Activated T-helper 2 cell treated with anti-CD3 and anti-CD28 coated beads, Interferon-gamma antibody, Interleukin-2, Interleukin-4, amounts not matched to agents 10 μg/mL and 5 μg/mL and 100 μg/mL, durations not matched to agents 14 hours and 24 hours and 36 hours (primary cell): ENCODE measurements at regions not wholly inside any gene's neighbourhood (a gene's known extent, or its start where the extent isn't known, plus 50 kb on each side); places are given as distances from the start of the nearest gene placed in this dataset.

ENCODE experiments used
- DNase-seq: peaks from one replicate; pipeline ENCODE4 v3.0.0; 2021; ENCODE audit warnings: low spot score
- H3K27ac Mint-ChIP-seq: one replicate; pipeline ENCODE4 v1.8.0; 2021; ENCODE audit warnings: mixed read lengths
- H3K27me3 Mint-ChIP-seq: one replicate; pipeline ENCODE4 v1.8.0; 2021; ENCODE audit warnings: low read depth, mixed read lengths
- H3K36me3 Mint-ChIP-seq: one replicate; pipeline ENCODE4 v1.8.0; 2021; ENCODE audit warnings: low read depth, mixed read lengths
- H3K4me1 Mint-ChIP-seq: one replicate; pipeline ENCODE4 v1.8.0; 2021; ENCODE audit warnings: low read depth, mixed read lengths
- H3K4me3 Mint-ChIP-seq: one replicate; pipeline ENCODE4 v1.8.0; 2021; ENCODE audit warnings: low read depth, mild to moderate bottlenecking, moderate library complexity, mixed read lengths
- H3K9me3 Mint-ChIP-seq: one replicate; pipeline ENCODE4 v1.8.0; 2021; ENCODE audit warnings: mixed read lengths
- intact Hi-C: fragments of 100-400 bp; cut with micrococcal nuclease; formaldehyde crosslinking; loops from one replicate; pipeline ENCODE4 v1.15.1; 2023

DNA sequence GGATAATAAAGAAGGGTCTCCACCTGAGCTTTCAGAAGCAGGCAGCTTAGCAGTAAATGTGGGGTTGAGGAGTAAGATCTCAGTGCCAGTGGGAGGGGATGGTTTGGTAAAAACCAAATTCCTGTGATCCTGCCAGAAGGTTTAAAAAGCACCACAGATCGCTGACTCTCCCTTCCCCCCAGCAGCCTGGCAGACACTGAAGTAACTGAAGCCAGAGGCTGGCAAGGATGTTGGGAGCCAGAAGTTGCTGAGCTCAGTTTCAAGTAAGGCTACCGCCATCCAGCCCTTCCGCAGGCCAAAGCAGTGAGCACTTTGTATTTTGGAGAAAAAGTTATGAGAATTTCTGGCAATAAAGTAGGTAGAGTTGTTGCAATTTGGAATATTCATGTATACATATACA is 246.4 kb downstream of the ZNF621 start:
- Mint-ChIP-seq H3K4me3 (no peak overlapping the region), H3K36me3 (no peaks in the 10 kb centered on the region), H3K9me3 (no peaks in the 10 kb centered on the region), H3K27ac (no peak overlapping the region), H3K27me3 (peaks cover 2% of the 10 kb centered on the region), H3K4me1 (no peaks in the 10 kb centered on the region)
- intact Hi-C loops, result no loop called here
- DNase-seq, result no peak

DNA sequence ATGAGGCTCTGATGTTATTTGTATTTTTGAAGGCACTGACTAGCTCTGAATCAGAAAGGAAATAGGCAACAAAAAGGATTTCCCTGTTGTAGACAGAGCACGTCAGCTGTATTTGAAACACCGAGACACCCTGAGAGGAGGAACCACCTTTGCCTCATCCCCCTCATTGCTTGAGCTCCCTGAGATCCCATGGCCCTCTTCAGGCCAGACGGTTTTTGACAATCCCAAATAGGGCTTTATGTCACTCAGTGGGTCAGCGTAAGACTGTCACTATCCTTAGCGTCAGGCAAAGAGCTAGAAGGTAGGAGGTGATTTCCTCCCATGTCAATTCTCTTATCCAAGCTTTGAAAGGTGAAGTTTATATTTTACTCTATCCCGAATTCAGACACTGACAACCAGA is 254.3 kb downstream of the ZNF621 start:
- no peak for DNase-seq
- H3K27ac Mint-ChIP-seq, result no peak overlapping the region
- no peak overlapping the region for H3K4me3 Mint-ChIP-seq
- peaks cover 4% of the 10 kb centered on the region for H3K27me3 Mint-ChIP-seq
- intact Hi-C loops, result no loop called here
- no peaks in the 10 kb centered on the region for H3K9me3 Mint-ChIP-seq
- H3K4me1 Mint-ChIP-seq, result no peaks in the 10 kb centered on the region
- H3K36me3 Mint-ChIP-seq, result no peaks in the 10 kb centered on the region

DNA sequence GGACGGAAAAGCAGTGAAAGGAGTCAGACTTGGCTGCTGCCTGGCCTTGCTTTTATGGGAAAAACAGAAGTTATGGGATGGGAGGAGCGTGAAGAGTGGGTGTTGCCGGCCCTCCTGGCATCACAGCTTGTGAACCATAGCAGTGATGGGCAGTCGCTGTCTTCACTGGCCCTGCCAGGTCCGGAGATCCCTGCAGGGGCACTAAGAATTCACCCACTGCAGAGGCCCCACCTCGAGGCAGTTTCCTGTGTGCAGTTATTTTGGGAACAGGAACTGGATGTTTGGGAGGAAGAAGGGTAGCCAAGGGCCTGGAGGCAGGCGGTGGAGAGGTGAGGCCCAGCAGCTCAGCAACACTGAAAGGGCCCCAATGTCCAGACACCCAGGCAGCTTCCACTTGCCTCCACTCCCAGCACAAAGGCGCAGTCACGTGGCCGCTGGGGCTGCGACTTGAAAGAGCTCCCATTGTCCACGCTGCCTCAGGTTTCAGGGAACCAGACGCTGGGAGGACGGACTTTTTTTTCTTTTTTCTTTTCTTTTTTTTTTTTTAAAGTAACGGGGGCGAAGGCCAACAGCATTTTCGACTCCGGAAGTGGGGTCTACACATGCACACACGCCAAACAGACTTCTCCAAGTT is 255.6 kb downstream of the ZNF621 start:
- no peak overlapping the region for H3K4me3 Mint-ChIP-seq
- no peaks in the 10 kb centered on the region for H3K4me1 Mint-ChIP-seq
- no peak for DNase-seq
- H3K36me3 Mint-ChIP-seq, result no peaks in the 10 kb centered on the region
- H3K27ac Mint-ChIP-seq, result no peak overlapping the region
- no peaks in the 10 kb centered on the region for H3K9me3 Mint-ChIP-seq
- intact Hi-C loops, result no loop called here
- peaks cover 4% of the 10 kb centered on the region for H3K27me3 Mint-ChIP-seq

DNA sequence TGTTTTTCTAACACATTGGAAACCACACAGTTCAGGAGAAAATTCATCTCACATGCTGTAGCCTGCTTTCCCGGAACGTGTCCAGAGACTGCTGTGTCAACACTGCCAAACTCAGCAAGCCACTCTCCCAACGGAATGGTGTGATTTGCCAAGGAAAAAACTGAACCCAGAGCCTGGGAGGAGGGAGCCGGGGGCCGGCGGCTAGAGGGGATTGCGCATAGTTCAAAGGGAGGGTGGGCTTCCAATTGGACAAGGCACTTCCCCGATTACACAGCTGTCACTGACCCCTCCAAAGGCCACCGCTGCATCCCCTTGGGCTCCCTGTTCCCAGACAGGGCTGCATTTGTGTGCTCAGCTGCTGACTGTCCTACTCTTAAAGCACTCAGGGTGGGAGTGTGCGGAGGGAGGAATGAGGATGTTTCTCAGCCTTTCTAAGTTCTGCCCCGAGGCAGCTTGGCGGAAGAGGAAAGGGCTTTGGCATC is 256.2 kb downstream of the ZNF621 start:
- Mint-ChIP-seq H3K9me3 (no peaks in the 10 kb centered on the region), H3K4me1 (no peaks in the 10 kb centered on the region), H3K4me3 (no peak overlapping the region), H3K36me3 (no peaks in the 10 kb centered on the region), H3K27ac (no peak overlapping the region), H3K27me3 (peaks cover 2% of the 10 kb centered on the region)
- DNase-seq, result no peak
- intact Hi-C loops, result no loop called here

DNA sequence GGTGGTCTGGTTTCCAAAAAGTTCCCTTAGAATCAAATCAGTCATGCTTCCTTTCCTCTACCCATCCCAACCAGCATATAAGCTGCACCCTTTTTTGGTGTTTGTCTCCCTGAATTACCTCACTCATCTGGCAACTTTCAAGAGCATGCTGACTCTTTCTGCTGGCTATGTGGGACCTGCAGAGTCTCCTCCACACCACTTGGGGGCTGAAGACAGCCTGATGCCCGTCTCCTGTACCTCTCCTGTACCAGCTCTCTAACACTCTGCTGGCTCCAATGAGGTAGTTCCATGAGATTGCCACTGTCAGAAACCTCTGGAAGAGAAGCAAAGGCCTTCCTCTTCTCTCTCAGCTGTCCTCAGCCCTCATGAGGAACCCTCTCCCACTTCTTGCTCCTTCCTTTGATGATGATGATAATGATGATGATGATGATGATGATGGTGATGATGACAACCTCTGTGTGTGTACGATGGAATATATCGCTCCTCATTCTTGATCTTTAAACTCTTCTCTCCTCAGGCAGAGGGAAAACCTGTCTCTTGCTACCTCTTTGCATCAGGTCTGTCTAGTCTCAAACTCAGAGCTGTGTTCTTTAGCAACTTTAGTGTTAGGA is 257.5 kb downstream of the ZNF621 start:
- Mint-ChIP-seq H3K4me3 (no peak overlapping the region), H3K27me3 (no peaks in the 10 kb centered on the region), H3K27ac (no peak overlapping the region), H3K4me1 (no peaks in the 10 kb centered on the region), H3K9me3 (no peaks in the 10 kb centered on the region), H3K36me3 (no peaks in the 10 kb centered on the region)
- intact Hi-C loops, result no loop called here
- no peak for DNase-seq

GRCh38 chr3:40790746-40791145 is 266.0 kb downstream of the ZNF621 start:
- Mint-ChIP-seq H3K4me3 (no peak overlapping the region), H3K36me3 (no peaks in the 10 kb centered on the region)

DNA sequence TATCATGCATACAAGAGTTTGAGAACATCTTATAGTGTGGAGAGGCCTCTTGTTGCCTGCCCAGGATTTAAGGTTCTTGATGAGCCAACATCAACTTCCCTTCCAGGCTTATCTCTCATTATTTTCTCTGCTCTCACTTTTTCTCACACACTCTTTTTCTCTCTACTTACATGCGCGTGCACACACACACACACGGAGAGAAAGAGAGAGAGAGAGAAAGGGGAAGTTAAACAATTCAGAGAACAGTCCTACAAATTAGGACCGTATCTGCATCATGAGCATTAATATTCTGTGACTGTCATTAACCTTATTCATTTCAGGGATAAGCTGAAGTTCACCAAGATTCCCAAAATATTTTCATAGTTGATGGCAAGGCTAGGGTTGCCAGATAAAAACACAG is 269.0 kb downstream of the ZNF621 start:
- DNase-seq, result no peak
- no peaks in the 10 kb centered on the region for H3K36me3 Mint-ChIP-seq
- H3K4me1 Mint-ChIP-seq, result no peaks in the 10 kb centered on the region

More at GRCh38 chr3:40790746-40791145, 266.0 kb downstream of the ZNF621 start:
- no peak overlapping the region for H3K27ac Mint-ChIP-seq
- H3K4me1 Mint-ChIP-seq, result no peaks in the 10 kb centered on the region
- H3K27me3 Mint-ChIP-seq, result no peaks in the 10 kb centered on the region
- DNase-seq, result no peak
- H3K9me3 Mint-ChIP-seq, result no peaks in the 10 kb centered on the region
- intact Hi-C loops, result no loop called here

DNA sequence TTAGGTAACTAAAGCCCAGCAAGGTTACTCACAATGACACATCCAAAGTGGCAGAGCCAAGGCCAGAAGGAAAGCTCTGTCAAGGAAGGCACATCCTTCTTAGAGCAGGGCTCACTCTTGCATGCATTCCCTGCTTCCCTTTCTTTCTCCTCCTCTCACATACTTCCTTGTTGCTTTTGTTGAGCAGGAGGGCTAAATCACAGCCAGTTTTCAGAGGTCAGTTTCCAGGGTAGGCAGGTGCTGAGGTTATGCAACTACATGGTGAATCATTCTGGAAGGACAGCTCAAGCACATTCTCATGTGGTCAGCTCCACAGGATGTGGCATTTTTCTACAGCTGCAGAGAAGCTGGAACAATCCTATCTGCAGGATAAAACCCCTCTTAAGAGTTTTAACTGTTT is 275.6 kb downstream of the ZNF621 start:
- H3K9me3 Mint-ChIP-seq, result peaks cover 3% of the 10 kb centered on the region
- H3K27me3 Mint-ChIP-seq, result peaks cover 3% of the 10 kb centered on the region
- H3K36me3 Mint-ChIP-seq, result no peaks in the 10 kb centered on the region
- H3K4me1 Mint-ChIP-seq, result no peaks in the 10 kb centered on the region
- DNase-seq, result no peak
- intact Hi-C loops, result no loop called here
- no peak overlapping the region for H3K4me3 Mint-ChIP-seq
- H3K27ac Mint-ChIP-seq, result no peak overlapping the region

More for the DNA sequence above, 269.0 kb downstream of the ZNF621 start:
- Mint-ChIP-seq H3K27me3 (no peaks in the 10 kb centered on the region), H3K4me3 (no peak overlapping the region), H3K9me3 (no peaks in the 10 kb centered on the region), H3K27ac (no peak overlapping the region)
- intact Hi-C loops, result no loop called here

- Mint-ChIP-seq H3K9me3 (peaks cover 3% of the 10 kb centered on the region), H3K27ac (no peak overlapping the region), H3K4me3 (no peak overlapping the region), H3K4me1 (no peaks in the 10 kb centered on the region), H3K36me3 (no peaks in the 10 kb centered on the region), H3K27me3 (peaks cover 3% of the 10 kb centered on the region)
- DNase-seq, result no peak
- intact Hi-C loops, result no loop called here
These were observed 276.6 kb downstream of the ZNF621 start for GRCh38 chr3:40801284-40801741.

DNA sequence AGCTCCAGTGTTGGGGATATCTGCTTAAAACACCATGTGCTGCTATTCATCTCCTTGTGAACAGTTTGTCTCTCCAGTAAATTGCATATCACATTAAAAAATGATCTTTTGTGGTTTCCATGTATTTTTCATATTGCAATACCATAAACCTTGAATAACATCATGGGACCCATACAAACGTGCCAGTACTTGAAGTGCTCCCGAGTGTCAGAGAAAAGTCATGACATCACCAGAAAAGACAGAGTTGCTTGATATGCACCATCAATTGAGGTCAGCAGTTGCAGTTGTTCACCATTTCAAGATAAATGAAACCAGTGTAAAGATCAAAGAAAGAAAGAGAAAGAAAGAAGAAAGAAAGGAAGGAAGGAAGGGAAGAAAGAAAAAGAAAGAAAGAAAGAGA is 278.6 kb downstream of the ZNF621 start:
- Mint-ChIP-seq H3K36me3 (no peaks in the 10 kb centered on the region), H3K4me1 (no peaks in the 10 kb centered on the region), H3K27me3 (peaks cover 3% of the 10 kb centered on the region), H3K27ac (no peak overlapping the region), H3K9me3 (peaks cover 3% of the 10 kb centered on the region), H3K4me3 (no peak overlapping the region)
- DNase-seq, result no peak
- intact Hi-C loops, result no loop called here

GRCh38 chr3:40805456-40805855 is 280.7 kb downstream of the ZNF621 start:
- Mint-ChIP-seq H3K27ac (no peak overlapping the region), H3K27me3 (peaks cover 3% of the 10 kb centered on the region), H3K4me1 (no peaks in the 10 kb centered on the region), H3K36me3 (no peaks in the 10 kb centered on the region), H3K4me3 (no peak overlapping the region), H3K9me3 (peaks cover 3% of the 10 kb centered on the region)
- no peak for DNase-seq
- intact Hi-C loops, result no loop called here

- Mint-ChIP-seq H3K4me1 (no peaks in the 10 kb centered on the region), H3K36me3 (no peaks in the 10 kb centered on the region), H3K4me3 (no peak overlapping the region), H3K27ac (no peak overlapping the region), H3K27me3 (peaks cover 4% of the 10 kb centered on the region), H3K9me3 (peaks cover 9% of the 10 kb centered on the region)
- intact Hi-C loops, result no loop called here
- no peak for DNase-seq
These were observed 286.1 kb downstream of the ZNF621 start for GRCh38 chr3:40810813-40811212.

GRCh38 chr3:40817017-40817416 is 292.3 kb downstream of the ZNF621 start:
- intact Hi-C loops, result no loop called here
- Mint-ChIP-seq H3K27me3 (peaks cover 2% of the 10 kb centered on the region), H3K4me1 (no peaks in the 10 kb centered on the region), H3K27ac (no peak overlapping the region), H3K36me3 (no peaks in the 10 kb centered on the region), H3K9me3 (peaks cover 4% of the 10 kb centered on the region), H3K4me3 (no peak overlapping the region)
- DNase-seq, result no peak
